ENCODE measurements at regions not wholly inside any gene's neighbourhood (a gene's known extent, or its start where the extent isn't known, plus 50 kb on each side); places are given as distances from the start of the nearest gene placed in this dataset.
A peak's percentile ranks its signal among the peaks of the same experiment; 100 is the strongest.
"Not testable (repeated sequence)": the region's sequence is repeated elsewhere in the genome, so short reads cannot be mapped to it uniquely, and the experiment has no call there.

DNA sequence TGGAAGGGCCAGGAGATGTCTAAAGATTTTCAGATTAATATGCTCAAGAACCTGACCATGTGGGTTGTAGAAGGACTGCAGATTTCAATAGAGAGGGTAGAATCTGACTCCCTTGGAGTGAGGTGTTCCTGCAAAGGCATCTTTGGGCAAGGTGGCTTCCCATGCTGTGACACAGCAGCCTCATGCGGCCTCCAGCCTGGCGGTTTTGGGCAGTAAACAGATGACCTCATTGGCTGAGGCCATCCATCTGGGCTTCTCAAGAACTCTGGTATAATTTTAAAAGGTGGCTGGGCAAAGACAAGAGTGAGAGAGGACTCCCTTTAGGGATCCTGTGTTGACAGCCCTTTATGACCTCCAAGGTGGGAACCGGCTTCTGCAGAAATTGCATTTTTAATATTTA, 90.3 kb upstream of the ERCC6L2 start:
- Histone ChIP-seq H3K9me3 (no peaks in the 10 kb centered on the region), H3K27me3 (ENCODE audit: low read depth) (no peaks in the 10 kb centered on the region), H3K36me3 (no peaks in the 10 kb centered on the region), H3K4me1 (no peaks in the 10 kb centered on the region), H3K27ac (no peak overlapping the region), H3K4me3 (no peak overlapping the region)
- no peak for TF ChIP-seq CTCF (IDR thresholded peaks at IDR 0.05)
- DNase-seq (no peak), ATAC-seq (no peak)
- intact Hi-C loops (cut with DNase I): no loop called here

DNA sequence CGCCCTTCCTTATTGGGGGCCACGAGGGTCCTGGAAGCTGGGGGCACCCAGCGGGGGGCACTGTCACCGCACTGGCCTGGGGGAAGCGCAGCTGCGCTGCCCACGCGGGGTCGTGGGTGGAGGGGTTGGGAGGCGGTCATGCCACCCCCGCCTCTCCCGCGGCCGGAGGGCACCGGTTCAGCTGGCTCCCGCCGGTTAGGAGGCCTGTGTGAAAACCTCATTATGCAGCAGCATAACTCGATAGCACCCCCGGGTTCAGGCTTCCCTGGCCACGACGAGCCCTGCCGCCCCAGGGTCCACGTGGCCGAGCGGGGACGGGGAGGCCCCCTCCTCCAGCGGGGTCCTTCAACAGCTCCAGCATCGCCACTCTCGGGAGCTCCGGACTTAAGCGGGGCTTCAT, 91.2 kb upstream of the ERCC6L2 start:
- DNase-seq (no peak), ATAC-seq (peak in 1 of 2 donors; percentile 22)
- H3K36me3 ChIP-seq: no peaks in the 10 kb centered on the region
- no peaks in the 10 kb centered on the region for H3K4me1 ChIP-seq
- no peak overlapping the region for H3K27ac ChIP-seq
- H3K27me3 ChIP-seq (ENCODE audit: low read depth): no peaks in the 10 kb centered on the region
- H3K9me3 ChIP-seq: no peaks in the 10 kb centered on the region
- no peak overlapping the region for H3K4me3 ChIP-seq
- intact Hi-C loops (cut with DNase I): no loop called here
- no peak for TF ChIP-seq CTCF (IDR thresholded peaks at IDR 0.05)

- TF ChIP-seq CTCF (IDR thresholded peaks at IDR 0.05): no peak
- DNase-seq (no peak), ATAC-seq (no peak)
- Histone ChIP-seq H3K4me3 (no peak overlapping the region), H3K4me1 (no peaks in the 10 kb centered on the region), H3K36me3 (no peaks in the 10 kb centered on the region), H3K9me3 (no peaks in the 10 kb centered on the region), H3K27ac (no peak overlapping the region), H3K27me3 (ENCODE audit: low read depth) (no peaks in the 10 kb centered on the region)
- intact Hi-C loops (cut with DNase I): no loop called here
Measured at GRCh38 chr9:95783426-95783975, 92.0 kb upstream of the ERCC6L2 start.

GRCh38 chr9:95780751-95781150, 94.7 kb upstream of the ERCC6L2 start:
- ATAC-seq: no peak
- Histone ChIP-seq H3K4me1 (no peaks in the 10 kb centered on the region), H3K36me3 (no peaks in the 10 kb centered on the region), H3K27ac (no peak overlapping the region), H3K4me3 (no peak overlapping the region), H3K27me3 (ENCODE audit: low read depth) (no peaks in the 10 kb centered on the region), H3K9me3 (no peaks in the 10 kb centered on the region)
- intact Hi-C loops (cut with DNase I): no loop called here
- no peak for DNase-seq
- TF ChIP-seq CTCF (IDR thresholded peaks at IDR 0.05): no peak

- DNase-seq (no peak), ATAC-seq (no peak)
- H3K4me3 ChIP-seq: no peak overlapping the region
- no peak overlapping the region for H3K27ac ChIP-seq
- TF ChIP-seq CTCF (IDR thresholded peaks at IDR 0.05): no peak
- intact Hi-C loops (cut with DNase I): no loop called here
- H3K36me3 ChIP-seq: no peaks in the 10 kb centered on the region
- no peaks in the 10 kb centered on the region for H3K4me1 ChIP-seq
- H3K9me3 ChIP-seq: no peaks in the 10 kb centered on the region
- no peaks in the 10 kb centered on the region for H3K27me3 ChIP-seq (ENCODE audit: low read depth)
Measured at GRCh38 chr9:95780121-95780520, 95.4 kb upstream of the ERCC6L2 start.

- DNase-seq; intact Hi-C loops (cut with DNase I); H3K27me3 ChIP-seq (ENCODE audit: low read depth); H3K4me3 ChIP-seq; H3K27ac ChIP-seq; H3K9me3 ChIP-seq; ATAC-seq; H3K4me1 ChIP-seq; H3K36me3 ChIP-seq: not testable (repeated sequence)
Measured at GRCh38 chr9:95779597-95779996, 95.9 kb upstream of the ERCC6L2 start.

Data from lower lobe of right lung (tissue), 2 donors.